CD8-positive, alpha-beta memory T cell (primary cell): ENCODE measurements at regions not wholly inside any gene's neighbourhood (a gene's known extent, or its start where the extent isn't known, plus 50 kb on each side); places are given as distances from the start of the nearest gene placed in this dataset.
"Not testable (repeated sequence)": the region's sequence is repeated elsewhere in the genome, so short reads cannot be mapped to it uniquely, and the experiment has no call there.

ENCODE experiments used
- CTCF ChIA-PET: fragments of 350-600 bp; sonication (Branson Sonifier 250); formaldehyde crosslinking; loops from one replicate; lab custom pipeline; 2021; ENCODE audit warnings: antibody characterized with exemption; lab: Charles Lee
- POLR2A ChIA-PET: fragments of 350-600 bp; sonication (Branson Sonifier 250); formaldehyde crosslinking; loops from one replicate; lab custom pipeline; 2021; ENCODE audit warnings: antibody characterized with exemption; lab: Charles Lee
- DNase-seq, 5 donors: peaks; one replicate each; pipeline versions ENCODE4 v3.0.0 to v3.0.0-alpha.2; 2020 to 2022; ENCODE audit warnings: mixed read lengths in 1 of 5
- H3K27ac ChIP-seq: one replicate; pipeline ENCODE4 v1.7.0; 2013; ENCODE audit warnings: low read depth, mild to moderate bottlenecking, low read length, moderate library complexity
- H3K27me3 ChIP-seq: 2 replicates; pipeline ENCODE4 v1.7.0; 2013; ENCODE audit warnings: low read length, mild to moderate bottlenecking; ENCODE audit not compliant: insufficient read depth, poor library complexity, severe bottlenecking
- H3K36me3 ChIP-seq: 2 replicates; pipeline ENCODE4 v1.7.0; 2013; ENCODE audit warnings: mild to moderate bottlenecking, low read length, moderate library complexity; ENCODE audit not compliant: insufficient read depth
- H3K4me1 ChIP-seq: 2 replicates; pipeline ENCODE4 v1.7.0; 2013; ENCODE audit warnings: mild to moderate bottlenecking, low read length, moderate library complexity; ENCODE audit not compliant: insufficient read depth
- H3K4me3 ChIP-seq: 2 replicates; pipeline ENCODE4 v1.7.0; 2013; ENCODE audit warnings: mild to moderate bottlenecking, low read length
- H3K9me3 ChIP-seq: 2 replicates; pipeline ENCODE4 v1.7.0; 2013; ENCODE audit warnings: mild to moderate bottlenecking, low read length
- H3K27ac Mint-ChIP-seq, 8 donors: one replicate each; pipeline ENCODE4 v1.8.0; 2020 to 2021; ENCODE audit warnings: mixed read lengths in 8 of 8, mild to moderate bottlenecking in 6 of 8, inconsistent platforms in 3 of 8, moderate library complexity in 3 of 8
- H3K27me3 Mint-ChIP-seq, 2 donors: one replicate each; pipeline ENCODE4 v1.8.0; 2020 to 2021; ENCODE audit warnings: mixed read lengths in 2 of 2, mild to moderate bottlenecking in 1 of 2, moderate library complexity in 1 of 2
- H3K36me3 Mint-ChIP-seq, 3 donors: one replicate each; pipeline ENCODE4 v1.8.0; 2020 to 2021; ENCODE audit warnings: mixed read lengths in 3 of 3, inconsistent platforms in 1 of 3, mild to moderate bottlenecking in 1 of 3
- H3K4me1 Mint-ChIP-seq, 3 donors: one replicate each; pipeline ENCODE4 v1.8.0; 2020 to 2021; ENCODE audit warnings: mixed read lengths in 3 of 3, inconsistent platforms in 1 of 3, mild to moderate bottlenecking in 1 of 3
- H3K4me3 Mint-ChIP-seq, 7 donors: one replicate each; pipeline ENCODE4 v1.8.0; 2020 to 2021; ENCODE audit warnings: mixed read lengths in 7 of 7, mild to moderate bottlenecking in 6 of 7, moderate library complexity in 4 of 7, inconsistent platforms in 2 of 7
- H3K9me3 Mint-ChIP-seq, 5 donors: one replicate each; pipeline ENCODE4 v1.8.0; 2020 to 2022; ENCODE audit warnings: mixed read lengths in 5 of 5, mild to moderate bottlenecking in 3 of 5, moderate library complexity in 2 of 5, inconsistent platforms in 1 of 5

- ChIA-PET CTCF (no interaction called here), POLR2A (no interaction called here)
- no peak for DNase-seq
- Histone ChIP-seq H3K4me3 (no peak overlapping the region), H3K27me3 (no peaks in the 10 kb centered on the region), H3K9me3 (no peaks in the 10 kb centered on the region), H3K36me3 (no peaks in the 10 kb centered on the region), H3K27ac (no peak overlapping the region), H3K4me1 (no peaks in the 10 kb centered on the region)
- Mint-ChIP-seq H3K27me3 (no peaks in the 10 kb centered on the region), H3K4me3 (no peak overlapping the region), H3K4me1 (no peaks in the 10 kb centered on the region), H3K27ac (no peak overlapping the region), H3K36me3 (no peaks in the 10 kb centered on the region), H3K9me3 (peaks cover 4 to 48% (median 17%) of the 10 kb centered on the region in 5 donors)
Observed at GRCh38 chr14:28820677-28821076, 54.1 kb downstream of the FOXG1 start.

GRCh38 chr14:28821993-28822392, 55.4 kb downstream of the FOXG1 start:
- Histone ChIP-seq H3K27me3 (no peaks in the 10 kb centered on the region), H3K27ac (no peak overlapping the region), H3K4me3 (no peak overlapping the region), H3K4me1 (no peaks in the 10 kb centered on the region), H3K9me3 (no peaks in the 10 kb centered on the region), H3K36me3 (no peaks in the 10 kb centered on the region)
- DNase-seq, result no peak
- no peaks in the 10 kb centered on the region for H3K4me1 Mint-ChIP-seq
- ChIA-PET POLR2A (no interaction called here), CTCF (no interaction called here)
- no peak overlapping the region for H3K27ac Mint-ChIP-seq
- no peak overlapping the region for H3K4me3 Mint-ChIP-seq
- H3K36me3 Mint-ChIP-seq, result no peaks in the 10 kb centered on the region
- peaks cover 5 to 52% (median 16%) of the 10 kb centered on the region in 5 donors for H3K9me3 Mint-ChIP-seq
- H3K27me3 Mint-ChIP-seq, result no peaks in the 10 kb centered on the region

GRCh38 chr14:28823245-28823644, 56.7 kb downstream of the FOXG1 start:
- Mint-ChIP-seq H3K4me1 (no peaks in the 10 kb centered on the region), H3K4me3 (no peak overlapping the region), H3K27me3 (no peaks in the 10 kb centered on the region), H3K9me3 (peaks cover 7 to 60% (median 20%) of the 10 kb centered on the region in 5 donors), H3K36me3 (no peaks in the 10 kb centered on the region), H3K27ac (no peak overlapping the region)
- Histone ChIP-seq H3K27me3 (no peaks in the 10 kb centered on the region), H3K4me3 (no peak overlapping the region), H3K36me3 (no peaks in the 10 kb centered on the region), H3K9me3 (no peaks in the 10 kb centered on the region), H3K27ac (no peak overlapping the region), H3K4me1 (no peaks in the 10 kb centered on the region)
- CTCF ChIA-PET, result no interaction called here
- POLR2A ChIA-PET, result no interaction called here
- no peak for DNase-seq

- Mint-ChIP-seq H3K4me1 (no peaks in the 10 kb centered on the region), H3K36me3 (no peaks in the 10 kb centered on the region), H3K27ac (no peak overlapping the region), H3K27me3 (no peaks in the 10 kb centered on the region), H3K9me3 (peaks cover 3 to 34% (median 12%) of the 10 kb centered on the region in 5 donors), H3K4me3 (peak overlapping the region in 1 of 7 donors; percentile 58)
- CTCF ChIA-PET, result no interaction called here
- peak in 1 of 5 donors; percentile 37 for DNase-seq
- no peaks in the 10 kb centered on the region for H3K36me3 ChIP-seq
- H3K27me3 ChIP-seq, result no peaks in the 10 kb centered on the region
- POLR2A ChIA-PET, result no interaction called here
- H3K4me3 ChIP-seq, result no peak overlapping the region
- no peaks in the 10 kb centered on the region for H3K4me1 ChIP-seq
- H3K9me3 ChIP-seq, result no peaks in the 10 kb centered on the region
- H3K27ac ChIP-seq, result peak overlapping the region; percentile 51
Observed at GRCh38 chr14:28830115-28830534, 63.5 kb downstream of the FOXG1 start.

- no peaks in the 10 kb centered on the region for H3K27me3 ChIP-seq
- Mint-ChIP-seq H3K36me3 (no peaks in the 10 kb centered on the region), H3K4me1 (no peaks in the 10 kb centered on the region), H3K27ac (no peak overlapping the region), H3K4me3 (no peak overlapping the region), H3K27me3 (no peaks in the 10 kb centered on the region), H3K9me3 (peaks cover 3 to 32% (median 10%) of the 10 kb centered on the region in 5 donors)
- H3K27ac ChIP-seq, result no peak overlapping the region
- ChIA-PET POLR2A (no interaction called here), CTCF (no interaction called here)
- no peaks in the 10 kb centered on the region for H3K36me3 ChIP-seq
- H3K9me3 ChIP-seq, result no peaks in the 10 kb centered on the region
- DNase-seq, result no peak
- no peaks in the 10 kb centered on the region for H3K4me1 ChIP-seq
- no peak overlapping the region for H3K4me3 ChIP-seq
Observed at GRCh38 chr14:28831126-28831525, 64.5 kb downstream of the FOXG1 start.

- H3K36me3 Mint-ChIP-seq, DNase-seq, H3K4me3 ChIP-seq, CTCF ChIA-PET, H3K36me3 ChIP-seq, POLR2A ChIA-PET, H3K4me3 Mint-ChIP-seq, H3K27ac Mint-ChIP-seq, H3K27me3 ChIP-seq, H3K4me1 ChIP-seq, H3K27ac ChIP-seq, H3K4me1 Mint-ChIP-seq, H3K27me3 Mint-ChIP-seq, H3K9me3 ChIP-seq: not testable (repeated sequence)
- H3K9me3 Mint-ChIP-seq, result peaks cover 18 to 32% (median 19%) of the 10 kb centered on the region in 5 donors
Observed at GRCh38 chr14:28842569-28842968, 76.0 kb downstream of the FOXG1 start.

GRCh38 chr14:28867571-28867970, 101.0 kb downstream of the FOXG1 start:
- H3K36me3 Mint-ChIP-seq, result no peaks in the 10 kb centered on the region
- Histone ChIP-seq H3K4me1 (no peaks in the 10 kb centered on the region), H3K27me3 (no peaks in the 10 kb centered on the region), H3K4me3 (no peak overlapping the region), H3K27ac (no peak overlapping the region), H3K36me3 (no peaks in the 10 kb centered on the region), H3K9me3 (no peaks in the 10 kb centered on the region)
- no peaks in the 10 kb centered on the region for H3K27me3 Mint-ChIP-seq
- POLR2A ChIA-PET, result no interaction called here
- H3K4me1 Mint-ChIP-seq, result no peaks in the 10 kb centered on the region
- CTCF ChIA-PET, result no interaction called here
- H3K9me3 Mint-ChIP-seq, result peaks cover 5 to 34% (median 15%) of the 10 kb centered on the region in 5 donors
- no peak for DNase-seq
- no peak overlapping the region for H3K27ac Mint-ChIP-seq
- H3K4me3 Mint-ChIP-seq, result no peak overlapping the region

- Histone ChIP-seq H3K4me3 (no peak overlapping the region), H3K36me3 (no peaks in the 10 kb centered on the region), H3K27ac (no peak overlapping the region), H3K4me1 (no peaks in the 10 kb centered on the region), H3K9me3 (no peaks in the 10 kb centered on the region), H3K27me3 (no peaks in the 10 kb centered on the region)
- peaks cover 7 to 26% (median 9%) of the 10 kb centered on the region in 5 donors for H3K9me3 Mint-ChIP-seq
- no peak overlapping the region for H3K27ac Mint-ChIP-seq
- DNase-seq, result no peak
- H3K36me3 Mint-ChIP-seq, result no peaks in the 10 kb centered on the region
- no peaks in the 10 kb centered on the region for H3K27me3 Mint-ChIP-seq
- POLR2A ChIA-PET, result no interaction called here
- H3K4me1 Mint-ChIP-seq, result no peaks in the 10 kb centered on the region
- CTCF ChIA-PET, result no interaction called here
- no peak overlapping the region for H3K4me3 Mint-ChIP-seq
Observed at GRCh38 chr14:28870033-28870564, 103.5 kb downstream of the FOXG1 start.
